SK-N-SH (cell line): ENCODE measurements at regions not wholly inside any gene's neighbourhood (a gene's known extent, or its start where the extent isn't known, plus 50 kb on each side); places are given as distances from the start of the nearest gene placed in this dataset.

ENCODE experiments used
- CTCF ChIA-PET: fragments of 300-600, 350-600 bp; formaldehyde crosslinking; extraction: SDS; loops from one replicate; lab custom pipeline; 2021; lab: Yijun Ruan, JAX
- POLR2A ChIA-PET: fragments of 350-600 bp; sonication (Branson Sonifier 250); formaldehyde crosslinking; extraction: SDS; loops from one replicate; lab custom pipeline; 2020; ENCODE audit warnings: antibody characterized with exemption, inconsistent platforms; lab: Yijun Ruan, JAX
- DNase-seq: peaks from one replicate; pipeline ENCODE4 v3.0.0; 2012
- H2AFZ ChIP-seq: fragments of 200-600 bp; sonication (generic); 2 replicates; pipeline ENCODE4 v1.8.1; 2016; ENCODE audit warnings: antibody characterized with exemption, mild to moderate bottlenecking, low read depth
- H3F3A ChIP-seq: fragments of 200-600 bp; sonication (generic); replicated peaks from 2 replicates; pipeline ENCODE3; 2016; ENCODE audit warnings: antibody characterized with exemption, mild to moderate bottlenecking; ENCODE audit not compliant: insufficient read depth
- H3K27ac ChIP-seq, 2 experiments: fragments of 200-500 bp in 1 of 2; fragments of 200-600 bp in 1 of 2; sonication (Bioruptor generic) in 1 of 2; sonication (generic), shearing (Covaris generic) in 1 of 2; 2 replicates each; pipeline versions ENCODE4 v1.5.1 to v1.6.1; 2014 to 2016; ENCODE audit warnings: low read depth in 2 of 2, inconsistent platforms in 1 of 2, low read length in 1 of 2, mild to moderate bottlenecking in 1 of 2, mixed read lengths in 1 of 2
- H3K27me3 ChIP-seq: fragments of 200-600 bp; sonication (generic), shearing (Covaris generic); 2 replicates; pipeline ENCODE4 v1.6.1; 2016; ENCODE audit warnings: mixed run types; ENCODE audit not compliant: insufficient read depth
- H3K36me3 ChIP-seq, 2 experiments: fragments of 200-500 bp in 1 of 2; fragments of 200-600 bp in 1 of 2; sonication (Bioruptor generic) in 1 of 2; sonication (generic) in 1 of 2; replicated peaks in 1 of 2; 2 replicates each; pipeline versions ENCODE3 to v1.5.1; 2014 to 2016; ENCODE audit warnings: low read length in 1 of 2, mild to moderate bottlenecking in 1 of 2; ENCODE audit not compliant: insufficient read depth in 2 of 2, control insufficient read depth in 1 of 2
- H3K4me1 ChIP-seq, 2 experiments: fragments of 200-500 bp in 1 of 2; fragments of 200-600 bp in 1 of 2; sonication (Bioruptor generic) in 1 of 2; sonication (generic), shearing (Covaris generic) in 1 of 2; 2 replicates each; pipeline versions ENCODE4 v1.5.1 to v1.6.1; 2014 to 2016; ENCODE audit warnings: low read depth in 1 of 2, low read length in 1 of 2, mixed run types in 1 of 2; ENCODE audit not compliant: insufficient read depth in 2 of 2, control insufficient read depth in 1 of 2
- H3K4me2 ChIP-seq: fragments of 200-600 bp; sonication (generic), shearing (Covaris generic); 2 replicates; pipeline ENCODE4 v1.6.1; 2017; ENCODE audit warnings: mixed run types
- H3K4me3 ChIP-seq, 2 experiments: fragments of 200-500 bp in 1 of 2; fragments of 200-600 bp in 1 of 2; sonication (Bioruptor generic) in 1 of 2; sonication (generic), shearing (Covaris generic) in 1 of 2; 2 replicates each; pipeline versions ENCODE4 v1.5.1 to v1.8.1; 2014 to 2016; ENCODE audit warnings: low read depth in 2 of 2, inconsistent platforms in 1 of 2, low read length in 1 of 2, mild to moderate bottlenecking in 1 of 2, mixed read lengths in 1 of 2, moderate library complexity in 1 of 2
- H3K79me2 ChIP-seq: fragments of 200-600 bp; sonication (generic); 2 replicates; pipeline ENCODE4 v1.8.1; 2017; ENCODE audit warnings: mild to moderate bottlenecking; ENCODE audit not compliant: insufficient read depth
- H3K9ac ChIP-seq: fragments of 200-600 bp; sonication (generic); 2 replicates; pipeline ENCODE4 v1.6.1; 2017; ENCODE audit warnings: mixed run types
- H3K9me2 ChIP-seq: fragments of 200-600 bp; sonication (generic); 2 replicates; pipeline ENCODE4 v1.6.1; 2017; ENCODE audit warnings: mixed run types
- H3K9me3 ChIP-seq: fragments of 200-600 bp; sonication (generic); 2 replicates; pipeline ENCODE4 v1.6.1; 2017; ENCODE audit warnings: mixed run types, mild to moderate bottlenecking, moderate library complexity
- H4K20me1 ChIP-seq: fragments of 200-600 bp; sonication (generic); 2 replicates; pipeline ENCODE4 v1.6.1; 2017; ENCODE audit warnings: mild to moderate bottlenecking, mixed run types; ENCODE audit not compliant: insufficient read depth
- EP300 ChIP-seq, 2 experiments: IDR thresholded peaks; 2 replicates each; pipeline versions ENCODE4 v1.4.0 to v1.6.1; 2012; ENCODE audit warnings: borderline replicate concordance in 1 of 2, low read depth in 1 of 2, low read length in 1 of 2
- EZH2phosphoT487 ChIP-seq: fragments of 200-600 bp; sonication (generic); IDR thresholded peaks from 2 replicates; pipeline ENCODE4 v1.6.1; 2017; ENCODE audit warnings: low read depth, mixed run types, mild to moderate bottlenecking, antibody characterized with exemption, moderate library complexity, borderline replicate concordance
- FOXM1 ChIP-seq: IDR thresholded peaks from 2 replicates; pipeline ENCODE4 v1.4.0; 2012; ENCODE audit warnings: low read depth, mild to moderate bottlenecking
- GATA2 ChIP-seq: sonication (generic); formaldehyde crosslinking; IDR thresholded peaks from 2 replicates; pipeline ENCODE4 v1.5.0; 2020; ENCODE audit warnings: mild to moderate bottlenecking, missing genetic modification reagents
- JUND ChIP-seq: IDR thresholded peaks from 2 replicates; pipeline ENCODE4 v1.4.0; 2012
- RFX5 ChIP-seq: IDR thresholded peaks from 2 replicates; pipeline ENCODE4 v1.6.1; 2012; ENCODE audit warnings: mild to moderate bottlenecking, improper control_type of control experiment, low read length
- TCF12 ChIP-seq: IDR thresholded peaks from 2 replicates; pipeline ENCODE4 v1.4.0; 2012
- YY1 ChIP-seq: IDR thresholded peaks from 2 replicates; pipeline ENCODE4 v1.4.0; 2012; ENCODE audit warnings: low read depth, mild to moderate bottlenecking
- WGBS: methylation state at CpG from one replicate; pipeline ENCODE4 v1.1.6; 2017; ENCODE audit warnings: low lambda C conversion rate; 5-methylcytosine and 5-hydroxymethylcytosine counted together
- TF ChIP-seq, protein P1 (sequence below): fragments of 200-600 bp; sonication (generic); IDR thresholded peaks from 2 replicates; pipeline ENCODE4 v1.6.1; 2017; ENCODE audit warnings: antibody characterized with exemption, mild to moderate bottlenecking, moderate library complexity
- TF ChIP-seq, protein P2 (sequence below): IDR thresholded peaks from 2 replicates; pipeline ENCODE4 v1.4.0; 2012; ENCODE audit warnings: low read depth
- TF ChIP-seq, protein P3 (sequence below): fragments of 150-350 bp; IDR thresholded peaks from 2 replicates; pipeline ENCODE4 v1.6.1; 2017; ENCODE audit warnings: antibody characterized with exemption, low read length, low read depth, borderline replicate concordance
- TF ChIP-seq, protein P4 (sequence below): IDR thresholded peaks from 2 replicates; pipeline ENCODE4 v1.6.1; 2012; ENCODE audit warnings: mild to moderate bottlenecking, low read depth, low read length, moderate library complexity

DNA sequence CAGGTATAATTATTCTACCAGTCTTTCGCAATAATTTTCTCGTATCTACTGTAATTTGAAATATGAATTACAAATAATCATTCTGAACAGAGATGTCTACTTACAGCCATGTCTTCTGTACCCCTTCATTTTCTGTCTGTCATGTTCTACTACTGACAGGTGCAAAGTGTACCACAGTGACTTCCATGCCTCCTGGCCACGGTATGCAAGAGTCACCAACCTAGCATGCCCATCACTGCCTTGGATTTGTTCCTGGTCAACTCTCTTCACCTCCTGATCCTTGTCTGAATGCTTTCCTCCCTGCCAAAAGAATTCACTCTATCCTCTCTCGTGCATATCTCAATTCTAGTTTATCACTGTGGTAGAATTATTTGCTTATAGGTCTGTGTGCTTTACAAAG is 755.4 kb downstream of the KCNJ2 start:
- H3K27ac ChIP-seq: no peak overlapping the region
- no peaks in the 10 kb centered on the region for H3K27me3 ChIP-seq
- no peak overlapping the region for H3K4me3 ChIP-seq
- H3K36me3 ChIP-seq: no peaks in the 10 kb centered on the region
- H3K4me1 ChIP-seq: no peaks in the 10 kb centered on the region
- H3K9me3 ChIP-seq: no peaks in the 10 kb centered on the region
- no peaks in the 10 kb centered on the region for H4K20me1 ChIP-seq
- 42% methylated on average over 4 of the region's 4 CpGs for WGBS
- ChIA-PET POLR2A (no interaction called here), CTCF (no interaction called here)
- H3K9ac ChIP-seq: no peak overlapping the region
- no peaks in the 10 kb centered on the region for H3K79me2 ChIP-seq
- no peaks in the 10 kb centered on the region for H3F3A ChIP-seq
- no peaks in the 10 kb centered on the region for H3K9me2 ChIP-seq
- H3K4me2 ChIP-seq: no peak overlapping the region
- TF ChIP-seq EP300 (IDR thresholded peaks at IDR 0.05; ENCODE audit: borderline replicate concordance in 1 of 2, low read depth in 1 of 2, low read length in 1 of 2): no peak
- no peak for TF ChIP-seq YY1
- TF ChIP-seq, protein P1, sequence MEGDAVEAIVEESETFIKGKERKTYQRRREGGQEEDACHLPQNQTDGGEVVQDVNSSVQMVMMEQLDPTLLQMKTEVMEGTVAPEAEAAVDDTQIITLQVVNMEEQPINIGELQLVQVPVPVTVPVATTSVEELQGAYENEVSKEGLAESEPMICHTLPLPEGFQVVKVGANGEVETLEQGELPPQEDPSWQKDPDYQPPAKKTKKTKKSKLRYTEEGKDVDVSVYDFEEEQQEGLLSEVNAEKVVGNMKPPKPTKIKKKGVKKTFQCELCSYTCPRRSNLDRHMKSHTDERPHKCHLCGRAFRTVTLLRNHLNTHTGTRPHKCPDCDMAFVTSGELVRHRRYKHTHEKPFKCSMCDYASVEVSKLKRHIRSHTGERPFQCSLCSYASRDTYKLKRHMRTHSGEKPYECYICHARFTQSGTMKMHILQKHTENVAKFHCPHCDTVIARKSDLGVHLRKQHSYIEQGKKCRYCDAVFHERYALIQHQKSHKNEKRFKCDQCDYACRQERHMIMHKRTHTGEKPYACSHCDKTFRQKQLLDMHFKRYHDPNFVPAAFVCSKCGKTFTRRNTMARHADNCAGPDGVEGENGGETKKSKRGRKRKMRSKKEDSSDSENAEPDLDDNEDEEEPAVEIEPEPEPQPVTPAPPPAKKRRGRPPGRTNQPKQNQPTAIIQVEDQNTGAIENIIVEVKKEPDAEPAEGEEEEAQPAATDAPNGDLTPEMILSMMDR: no peak
- TF ChIP-seq RFX5: no peak
- TF ChIP-seq, protein P2, sequence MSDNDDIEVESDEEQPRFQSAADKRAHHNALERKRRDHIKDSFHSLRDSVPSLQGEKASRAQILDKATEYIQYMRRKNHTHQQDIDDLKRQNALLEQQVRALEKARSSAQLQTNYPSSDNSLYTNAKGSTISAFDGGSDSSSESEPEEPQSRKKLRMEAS: no peak
- TF ChIP-seq GATA2: no peak
- H2AFZ ChIP-seq: no peak overlapping the region
- DNase-seq: no peak

DNA sequence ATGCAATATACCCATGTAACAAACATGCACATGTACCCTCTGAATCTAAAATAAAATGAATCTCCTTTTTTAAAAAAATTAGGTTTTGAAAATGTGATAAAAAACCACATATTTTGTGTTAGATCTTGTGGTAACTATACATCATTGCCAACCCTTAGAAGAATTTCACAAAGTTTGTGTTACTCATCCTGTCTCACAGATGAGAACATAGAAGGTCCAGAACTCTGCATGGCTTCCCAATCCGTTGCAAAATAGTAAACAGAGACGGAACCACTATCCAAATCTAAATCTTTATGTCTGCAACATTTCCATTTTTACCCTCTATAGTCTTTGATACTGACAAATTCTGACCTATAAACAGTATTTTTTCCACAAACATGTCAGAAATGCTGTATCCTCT is 759.9 kb downstream of the KCNJ2 start:
- H3F3A ChIP-seq: no peaks in the 10 kb centered on the region
- no peak overlapping the region for H3K4me2 ChIP-seq
- no peaks in the 10 kb centered on the region for H3K27me3 ChIP-seq
- ChIA-PET POLR2A (no interaction called here), CTCF (interaction anchor here (0.7 kb wide), 1 partner anchor 15 kb away, joined by 3 read pairs; no protein-coding TSS in a partner anchor)
- H3K4me3 ChIP-seq: no peak overlapping the region
- H3K9me2 ChIP-seq: no peaks in the 10 kb centered on the region
- H3K27ac ChIP-seq: no peak overlapping the region
- no peaks in the 10 kb centered on the region for H3K9me3 ChIP-seq
- no peaks in the 10 kb centered on the region for H4K20me1 ChIP-seq
- H3K4me1 ChIP-seq: no peaks in the 10 kb centered on the region; a peak in 1 of 4 replicates
- no peaks in the 10 kb centered on the region for H3K36me3 ChIP-seq
- 44% methylated on average over 2 of the region's 2 CpGs for WGBS
- TF ChIP-seq, protein P3, sequence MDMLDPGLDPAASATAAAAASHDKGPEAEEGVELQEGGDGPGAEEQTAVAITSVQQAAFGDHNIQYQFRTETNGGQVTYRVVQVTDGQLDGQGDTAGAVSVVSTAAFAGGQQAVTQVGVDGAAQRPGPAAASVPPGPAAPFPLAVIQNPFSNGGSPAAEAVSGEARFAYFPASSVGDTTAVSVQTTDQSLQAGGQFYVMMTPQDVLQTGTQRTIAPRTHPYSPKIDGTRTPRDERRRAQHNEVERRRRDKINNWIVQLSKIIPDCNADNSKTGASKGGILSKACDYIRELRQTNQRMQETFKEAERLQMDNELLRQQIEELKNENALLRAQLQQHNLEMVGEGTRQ: no peak
- TF ChIP-seq EP300 (IDR thresholded peaks at IDR 0.05; ENCODE audit: borderline replicate concordance in 1 of 2, low read depth in 1 of 2, low read length in 1 of 2): no peak
- no peak for TF ChIP-seq TCF12
- TF ChIP-seq JUND: no peak
- DNase-seq: no peak
- no peak overlapping the region for H2AFZ ChIP-seq
- H3K9ac ChIP-seq: no peak overlapping the region
- H3K79me2 ChIP-seq: no peaks in the 10 kb centered on the region

DNA sequence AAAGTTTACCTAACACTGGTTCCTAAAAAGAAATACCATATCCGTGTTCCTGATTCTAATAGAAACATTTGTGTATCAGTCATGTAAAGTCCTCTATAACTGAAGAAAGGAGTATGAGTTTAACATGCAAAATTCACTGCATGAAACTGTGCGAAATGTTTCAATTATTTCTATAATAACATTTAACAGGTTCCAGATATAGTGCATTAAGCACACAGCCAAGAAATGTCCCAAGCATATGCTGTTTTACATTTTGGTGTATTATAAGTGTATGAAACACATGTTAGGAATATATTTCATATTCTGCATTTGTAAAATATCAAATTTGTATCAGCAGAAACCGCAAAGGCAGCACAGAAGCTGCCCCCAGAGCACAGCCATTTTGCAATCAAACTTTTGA is 764.9 kb downstream of the KCNJ2 start:
- no peak overlapping the region for H3K9ac ChIP-seq
- no peaks in the 10 kb centered on the region for H3K9me2 ChIP-seq
- DNase-seq: no peak
- no peaks in the 10 kb centered on the region for H4K20me1 ChIP-seq
- ChIA-PET POLR2A (no interaction called here), CTCF (interaction anchor here (1.1 to 1.4 kb wide), 2 partner anchors 12 to 167 kb away, joined by 3 to 4 read pairs; no protein-coding TSS in a partner anchor)
- H3K36me3 ChIP-seq: no peaks in the 10 kb centered on the region
- no peaks in the 10 kb centered on the region for H3K9me3 ChIP-seq
- H3K27me3 ChIP-seq: no peaks in the 10 kb centered on the region
- WGBS: 49% methylated on average over 3 of the region's 3 CpGs
- peaks cover 0 to 6% of the 10 kb centered on the region in 2 experiments; a peak in 2 of 4 replicates for H3K4me1 ChIP-seq
- peak overlapping the region in 1 of 2 experiments; percentile 16; a peak in 1 of 4 replicates for H3K27ac ChIP-seq
- H3F3A ChIP-seq: no peaks in the 10 kb centered on the region
- H2AFZ ChIP-seq: no peak overlapping the region
- no peak overlapping the region for H3K4me2 ChIP-seq
- H3K4me3 ChIP-seq: no peak overlapping the region
- H3K79me2 ChIP-seq: no peaks in the 10 kb centered on the region
- TF ChIP-seq GATA2 (no peak), EZH2phosphoT487 (no peak), FOXM1 (no peak)
- TF ChIP-seq, protein P4, sequence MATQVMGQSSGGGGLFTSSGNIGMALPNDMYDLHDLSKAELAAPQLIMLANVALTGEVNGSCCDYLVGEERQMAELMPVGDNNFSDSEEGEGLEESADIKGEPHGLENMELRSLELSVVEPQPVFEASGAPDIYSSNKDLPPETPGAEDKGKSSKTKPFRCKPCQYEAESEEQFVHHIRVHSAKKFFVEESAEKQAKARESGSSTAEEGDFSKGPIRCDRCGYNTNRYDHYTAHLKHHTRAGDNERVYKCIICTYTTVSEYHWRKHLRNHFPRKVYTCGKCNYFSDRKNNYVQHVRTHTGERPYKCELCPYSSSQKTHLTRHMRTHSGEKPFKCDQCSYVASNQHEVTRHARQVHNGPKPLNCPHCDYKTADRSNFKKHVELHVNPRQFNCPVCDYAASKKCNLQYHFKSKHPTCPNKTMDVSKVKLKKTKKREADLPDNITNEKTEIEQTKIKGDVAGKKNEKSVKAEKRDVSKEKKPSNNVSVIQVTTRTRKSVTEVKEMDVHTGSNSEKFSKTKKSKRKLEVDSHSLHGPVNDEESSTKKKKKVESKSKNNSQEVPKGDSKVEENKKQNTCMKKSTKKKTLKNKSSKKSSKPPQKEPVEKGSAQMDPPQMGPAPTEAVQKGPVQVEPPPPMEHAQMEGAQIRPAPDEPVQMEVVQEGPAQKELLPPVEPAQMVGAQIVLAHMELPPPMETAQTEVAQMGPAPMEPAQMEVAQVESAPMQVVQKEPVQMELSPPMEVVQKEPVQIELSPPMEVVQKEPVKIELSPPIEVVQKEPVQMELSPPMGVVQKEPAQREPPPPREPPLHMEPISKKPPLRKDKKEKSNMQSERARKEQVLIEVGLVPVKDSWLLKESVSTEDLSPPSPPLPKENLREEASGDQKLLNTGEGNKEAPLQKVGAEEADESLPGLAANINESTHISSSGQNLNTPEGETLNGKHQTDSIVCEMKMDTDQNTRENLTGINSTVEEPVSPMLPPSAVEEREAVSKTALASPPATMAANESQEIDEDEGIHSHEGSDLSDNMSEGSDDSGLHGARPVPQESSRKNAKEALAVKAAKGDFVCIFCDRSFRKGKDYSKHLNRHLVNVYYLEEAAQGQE: no peak
- TF ChIP-seq, protein P1: no peak
- TF ChIP-seq, protein P2: no peak
